Cardiac fibroblast (primary cell): ENCODE measurements at regions not wholly inside any gene's neighbourhood (a gene's known extent, or its start where the extent isn't known, plus 50 kb on each side); places are given as distances from the start of the nearest gene placed in this dataset.

Experiments
- DNase-seq, 2 donors: peaks; one replicate each; pipeline versions ENCODE4 v3.0.0 to v3.0.0-alpha.2; 2010; ENCODE audit warnings: low read depth in 2 of 2
- H3K4me3 ChIP-seq, 2 donors: replicated peaks in 1 of 2; 1 replicate in 1 of 2; 2 replicates in 1 of 2; pipeline ENCODE4 v1.5.1; 2011; ENCODE audit warnings: low read depth in 2 of 2, low read length in 2 of 2, mild to moderate bottlenecking in 2 of 2, moderate library complexity in 1 of 2
- TF ChIP-seq, protein P1 (sequence below): IDR thresholded peaks from one replicate; pipeline ENCODE4 v1.5.1; 2011; ENCODE audit warnings: low read depth, mild to moderate bottlenecking, low read length, inconsistent platforms

DNA sequence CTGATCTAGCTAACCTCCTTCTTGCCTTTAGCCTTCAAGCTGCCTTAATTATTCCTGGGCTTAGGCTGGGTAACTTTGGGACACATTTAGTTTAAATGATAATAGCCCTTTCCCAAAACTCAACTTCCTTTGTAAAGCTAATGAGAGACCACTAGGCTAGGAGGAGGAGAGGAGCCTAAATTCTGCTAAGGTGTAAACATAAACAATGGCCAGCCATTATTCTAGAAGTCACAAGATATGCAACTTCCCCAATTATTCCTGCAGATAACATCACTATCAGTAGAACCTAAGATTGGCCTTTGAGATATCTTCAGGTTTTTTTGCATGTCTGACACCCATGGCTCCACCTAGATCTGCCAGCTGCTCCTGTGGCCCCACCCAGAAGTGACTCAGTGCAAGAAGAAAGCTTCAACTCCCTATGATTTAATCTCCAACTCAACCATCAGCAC is 131.2 kb upstream of the FAM20A start:
- H3K4me3 ChIP-seq, result no peak overlapping the region
- no peak for DNase-seq
- TF ChIP-seq, protein P1, sequence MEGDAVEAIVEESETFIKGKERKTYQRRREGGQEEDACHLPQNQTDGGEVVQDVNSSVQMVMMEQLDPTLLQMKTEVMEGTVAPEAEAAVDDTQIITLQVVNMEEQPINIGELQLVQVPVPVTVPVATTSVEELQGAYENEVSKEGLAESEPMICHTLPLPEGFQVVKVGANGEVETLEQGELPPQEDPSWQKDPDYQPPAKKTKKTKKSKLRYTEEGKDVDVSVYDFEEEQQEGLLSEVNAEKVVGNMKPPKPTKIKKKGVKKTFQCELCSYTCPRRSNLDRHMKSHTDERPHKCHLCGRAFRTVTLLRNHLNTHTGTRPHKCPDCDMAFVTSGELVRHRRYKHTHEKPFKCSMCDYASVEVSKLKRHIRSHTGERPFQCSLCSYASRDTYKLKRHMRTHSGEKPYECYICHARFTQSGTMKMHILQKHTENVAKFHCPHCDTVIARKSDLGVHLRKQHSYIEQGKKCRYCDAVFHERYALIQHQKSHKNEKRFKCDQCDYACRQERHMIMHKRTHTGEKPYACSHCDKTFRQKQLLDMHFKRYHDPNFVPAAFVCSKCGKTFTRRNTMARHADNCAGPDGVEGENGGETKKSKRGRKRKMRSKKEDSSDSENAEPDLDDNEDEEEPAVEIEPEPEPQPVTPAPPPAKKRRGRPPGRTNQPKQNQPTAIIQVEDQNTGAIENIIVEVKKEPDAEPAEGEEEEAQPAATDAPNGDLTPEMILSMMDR, result no peak

DNA sequence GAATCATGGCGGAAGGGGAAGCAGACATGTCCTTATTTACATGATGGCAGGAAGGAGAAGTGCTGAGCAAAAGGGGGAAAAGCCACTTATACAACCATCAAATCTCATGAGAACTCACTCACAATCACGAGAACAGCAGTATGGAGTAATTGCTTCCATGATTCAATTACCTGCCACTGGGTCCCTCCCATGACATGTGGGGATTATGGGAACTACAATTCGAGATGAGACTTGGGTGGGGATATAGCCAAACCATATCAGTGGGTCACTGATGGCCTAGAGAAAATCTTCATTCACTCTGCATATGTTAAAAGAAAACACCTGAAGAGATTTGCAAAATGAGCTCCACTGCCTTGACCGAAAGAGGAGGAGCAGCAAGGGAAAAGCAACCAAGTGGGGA is 130.3 kb upstream of the FAM20A start:
- no peak for DNase-seq
- TF ChIP-seq, protein P1, result no peak
- H3K4me3 ChIP-seq, result no peak overlapping the region

DNA sequence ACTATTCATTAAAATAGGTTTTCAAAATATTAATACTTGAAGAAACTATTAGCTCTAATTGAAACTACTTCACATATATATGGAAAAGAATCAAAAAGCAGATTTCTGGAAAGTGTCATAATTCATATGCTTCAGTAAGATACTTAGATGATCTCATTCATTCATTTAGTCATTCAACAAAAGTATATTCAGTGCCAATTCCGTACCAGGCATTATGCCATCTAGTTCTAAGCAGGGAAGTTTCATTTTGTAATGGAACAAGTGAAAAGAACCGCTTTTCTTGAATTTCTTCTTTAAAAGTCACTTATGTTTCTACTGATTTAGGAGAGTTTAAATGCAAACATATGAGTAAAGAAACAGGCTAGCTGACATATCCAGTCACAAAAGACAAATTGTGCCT is 118.3 kb upstream of the FAM20A start:
- TF ChIP-seq, protein P1, result no peak
- no peak overlapping the region for H3K4me3 ChIP-seq
- peak; percentile 33 to 64 for DNase-seq

DNA sequence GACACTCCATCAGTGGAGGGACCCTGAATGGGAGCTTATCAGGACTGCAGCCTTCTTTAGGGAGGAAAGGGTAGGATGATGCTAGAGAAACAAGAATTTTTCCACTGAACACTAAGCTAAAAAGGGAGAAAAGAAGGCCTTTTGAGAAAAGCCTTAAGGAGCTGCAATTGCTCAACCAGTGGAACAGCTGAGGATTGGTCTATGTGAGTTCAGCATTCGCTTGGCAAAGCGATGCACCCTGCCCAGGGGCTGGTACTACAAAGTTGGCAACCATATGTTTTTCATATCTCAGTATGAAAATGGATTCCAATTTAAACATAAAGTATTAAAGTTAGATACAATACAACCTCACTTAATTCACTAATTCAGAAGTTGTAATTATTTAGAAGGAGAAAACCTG is 117.8 kb upstream of the FAM20A start:
- no peak for DNase-seq
- TF ChIP-seq, protein P1, result no peak
- no peak overlapping the region for H3K4me3 ChIP-seq

DNA sequence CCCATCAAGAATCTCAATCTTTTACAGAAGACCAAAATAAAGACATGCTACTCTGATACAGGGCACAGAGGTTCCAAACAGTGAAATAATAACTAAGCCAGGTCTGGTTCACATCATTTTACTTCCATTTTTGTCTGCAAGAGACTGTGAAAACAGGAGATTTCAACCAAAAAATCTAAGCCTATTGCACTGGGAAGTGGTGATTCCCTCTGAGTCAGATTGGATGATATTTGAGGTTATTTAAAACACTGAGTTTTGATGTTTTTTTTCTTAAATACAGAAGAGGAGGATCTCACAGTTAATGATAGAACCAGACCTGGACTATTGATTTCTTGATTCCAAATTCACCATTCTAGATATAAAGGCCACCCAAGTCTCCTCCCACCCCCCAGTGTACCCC is 117.3 kb upstream of the FAM20A start:
- DNase-seq, result no peak
- no peak overlapping the region for H3K4me3 ChIP-seq
- TF ChIP-seq, protein P1, result no peak

DNA sequence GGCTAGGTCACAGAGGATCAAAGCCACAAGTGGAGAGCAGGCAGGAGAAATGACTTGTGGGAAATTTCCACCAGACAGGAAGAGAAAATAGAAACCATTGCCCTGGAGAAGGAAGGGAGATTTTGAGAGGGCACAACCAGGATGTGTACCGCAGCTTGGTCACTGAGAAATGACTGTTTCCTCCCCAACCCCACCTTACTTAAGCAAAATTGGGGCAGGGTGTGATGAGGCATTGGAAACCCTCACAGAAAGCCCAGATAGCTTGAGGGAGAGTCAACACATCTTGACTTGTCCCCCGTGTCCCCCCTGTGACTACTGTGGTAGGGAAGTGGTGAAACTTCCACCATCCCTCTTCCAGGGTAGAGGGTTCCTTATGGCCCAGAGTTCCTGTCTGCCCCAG is 113.5 kb upstream of the FAM20A start:
- no peak overlapping the region for H3K4me3 ChIP-seq
- no peak for DNase-seq
- TF ChIP-seq, protein P1, result no peak

DNA sequence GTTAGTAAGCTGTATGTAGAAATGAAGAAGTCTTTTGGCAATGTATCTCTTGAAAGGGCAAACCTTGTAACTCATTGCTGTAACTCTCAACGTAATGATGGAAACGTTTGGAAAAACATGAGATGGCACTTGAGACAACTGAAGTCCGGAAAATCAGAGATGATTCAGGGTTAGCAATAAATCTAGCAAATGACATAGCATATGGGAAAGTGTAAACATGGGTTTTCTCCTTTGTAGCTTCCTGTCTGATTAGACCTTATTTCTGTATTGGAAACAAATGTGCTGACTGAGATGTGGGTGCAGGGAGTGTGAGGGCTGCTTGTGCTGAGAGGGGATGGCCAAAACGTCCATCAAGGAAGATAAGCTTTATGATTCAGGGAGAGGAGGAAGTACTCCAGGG is 110.7 kb upstream of the FAM20A start:
- TF ChIP-seq, protein P1, result no peak
- DNase-seq, result peak; percentile 33 to 89
- H3K4me3 ChIP-seq, result no peak overlapping the region
